B cell (primary cell): ENCODE measurements at regions not wholly inside any gene's neighbourhood (a gene's known extent, or its start where the extent isn't known, plus 50 kb on each side); places are given as distances from the start of the nearest gene placed in this dataset.

Experiments used
- ATAC-seq: fragments of 200-7000 bp; cut with Tn5 transposase; one replicate; pipeline ENCODE4 v1.10.0; 2021; ENCODE audit warnings: low read depth, mild to moderate bottlenecking, moderate number of reproducible peaks, moderate library complexity
- CTCF ChIA-PET: fragments of 350-600 bp; sonication (Branson Sonifier 250); formaldehyde crosslinking; loops from one replicate; lab custom pipeline; 2021; ENCODE audit warnings: antibody characterized with exemption, inconsistent platforms; lab: Charles Lee
- POLR2A ChIA-PET: fragments of 350-600 bp; sonication (Branson Sonifier 250); formaldehyde crosslinking; loops from one replicate; lab custom pipeline; 2021; ENCODE audit warnings: antibody characterized with exemption; lab: Charles Lee
- DNase-seq: peaks from one replicate; pipeline ENCODE4 v3.0.0; 2013
- H2AFZ ChIP-seq: 2 replicates; pipeline ENCODE4 v1.6.1; 2012; ENCODE audit warnings: mild to moderate bottlenecking, low read depth, low read length; ENCODE audit not compliant: insufficient read depth, poor library complexity, severe bottlenecking
- H3K27ac ChIP-seq, 2 donors: 1 replicate in 1 of 2; 2 replicates in 1 of 2; pipeline ENCODE4 v1.5.1; 2012 to 2013; ENCODE audit warnings: low read length in 2 of 2, mild to moderate bottlenecking in 2 of 2, moderate library complexity in 1 of 2
- H3K27me3 ChIP-seq, 4 experiments: fragments of 200-600 bp in 1 of 4; sonication (generic) in 1 of 4; replicated peaks in 1 of 4; 1 replicate in 2 of 4; 2 replicates in 2 of 4; pipeline versions ENCODE4 v1.6.1 to v1.7.0; 2013 to 2016; ENCODE audit warnings: low read length in 3 of 4, mild to moderate bottlenecking in 2 of 4, mixed read lengths in 1 of 4, moderate library complexity in 1 of 4; ENCODE audit not compliant: insufficient read depth in 4 of 4, control insufficient read depth in 3 of 4; ENCODE audit errors: control extremely low read depth in 1 of 4
- H3K36me3 ChIP-seq, 2 experiments: replicated peaks in 1 of 2; 1 replicate in 1 of 2; 2 replicates in 1 of 2; pipeline versions ENCODE4 v1.6.1 to v1.7.1; 2013; ENCODE audit warnings: low read length in 1 of 2; ENCODE audit not compliant: insufficient read depth in 2 of 2, control insufficient read depth in 1 of 2; ENCODE audit errors: control extremely low read depth in 1 of 2, extremely low read depth in 1 of 2
- H3K4me1 ChIP-seq, 2 donors: fragments of 200-600 bp in 1 of 2; sonication (generic) in 1 of 2; 1 replicate in 1 of 2; 2 replicates in 1 of 2; pipeline versions ENCODE4 v1.5.1 to v1.6.1; 2013 to 2017; ENCODE audit warnings: low read length in 2 of 2; ENCODE audit not compliant: control insufficient read depth in 2 of 2, insufficient read depth in 2 of 2
- H3K4me2 ChIP-seq: replicated peaks from 2 replicates; pipeline ENCODE3; 2012; ENCODE audit warnings: mild to moderate bottlenecking, low read depth, low read length; ENCODE audit not compliant: poor library complexity, severe bottlenecking
- H3K4me3 ChIP-seq, 5 experiments: fragments of 200-600 bp in 1 of 5; sonication (generic) in 1 of 5; 1 replicate in 3 of 5; 2 replicates in 2 of 5; pipeline versions ENCODE4 v1.5.1 to v1.7.0; 2011 to 2016; ENCODE audit warnings: low read length in 4 of 5, mild to moderate bottlenecking in 4 of 5, low read depth in 2 of 5, control low read depth in 1 of 5, moderate library complexity in 1 of 5; ENCODE audit not compliant: insufficient read depth in 1 of 5; ENCODE audit errors: control extremely low read depth in 1 of 5, extremely low read depth in 1 of 5
- H3K79me2 ChIP-seq: fragments of 200-600 bp; sonication (generic); one replicate; pipeline ENCODE4 v1.6.0; 2016; ENCODE audit warnings: low read length; ENCODE audit not compliant: control insufficient read depth, insufficient read depth
- H3K9ac ChIP-seq: fragments of 200-600 bp; sonication (generic); 2 replicates; pipeline ENCODE4 v1.6.1; 2017; ENCODE audit warnings: mild to moderate bottlenecking, low read length, moderate library complexity
- H3K9me3 ChIP-seq, 3 donors: one replicate each; pipeline versions ENCODE4 v1.6.1 to v1.7.1; 2013; ENCODE audit warnings: low read length in 2 of 3; ENCODE audit not compliant: control insufficient read depth in 2 of 3, insufficient read depth in 1 of 3; ENCODE audit errors: control extremely low read depth in 1 of 3
- H4K20me1 ChIP-seq: 2 replicates; pipeline ENCODE4 v1.6.0; 2012; ENCODE audit warnings: mild to moderate bottlenecking, low read length; ENCODE audit not compliant: insufficient read depth, control insufficient read depth, poor library complexity, severe bottlenecking
- H3K27ac Mint-ChIP-seq: one replicate; pipeline ENCODE4 v1.8.0; 2021; ENCODE audit warnings: mixed read lengths
- H3K27me3 Mint-ChIP-seq: one replicate; pipeline ENCODE4 v1.8.0; 2021; ENCODE audit warnings: mixed read lengths
- H3K4me1 Mint-ChIP-seq: one replicate; pipeline ENCODE4 v1.8.0; 2021; ENCODE audit warnings: mixed read lengths
- H3K4me3 Mint-ChIP-seq: one replicate; pipeline ENCODE4 v1.8.0; 2021; ENCODE audit warnings: mixed read lengths
- H3K9me3 Mint-ChIP-seq: one replicate; pipeline ENCODE4 v1.8.0; 2022; ENCODE audit warnings: mixed read lengths; ENCODE audit not compliant: insufficient read depth
- CTCF ChIP-seq: fragments of 200-600 bp; IDR thresholded peaks from one replicate; pipeline ENCODE4 v1.8.0; 2022; ENCODE audit warnings: antibody characterized with exemption, mild to moderate bottlenecking
- EZH2 ChIP-seq: IDR thresholded peaks from 2 replicates; pipeline ENCODE4 v1.6.1; 2012; ENCODE audit warnings: borderline replicate concordance, low read depth, mild to moderate bottlenecking, moderate library complexity, low read length; ENCODE audit not compliant: insufficient read depth, poor library complexity, severe bottlenecking
- WGBS: methylation state at CpG from one replicate; pipeline ENCODE4 v1.1.5; 2013; ENCODE audit warnings: missing lambda C conversion rate; ENCODE audit not compliant: insufficient coverage; 5-methylcytosine and 5-hydroxymethylcytosine counted together
- intact Hi-C: fragments of 100-400 bp; cut with micrococcal nuclease; formaldehyde crosslinking; loops from one replicate; pipeline ENCODE4 v1.10.0; 2022

- H4K20me1 ChIP-seq: no peaks in the 10 kb centered on the region
Observed at GRCh38 chr3:176697284-176697889, 499.9 kb downstream of the TBL1XR1 start.

GRCh38 chr3:176696816-176697215 is 500.5 kb downstream of the TBL1XR1 start:
- intact Hi-C loops: no loop called here
- no peak overlapping the region for H3K4me3 ChIP-seq
- no peaks in the 10 kb centered on the region for H3K4me1 ChIP-seq
- no peak overlapping the region for H2AFZ ChIP-seq
- no peaks in the 10 kb centered on the region for H3K27me3 Mint-ChIP-seq
- no peak overlapping the region for H3K9ac ChIP-seq
- no peak for TF ChIP-seq CTCF
- TF ChIP-seq EZH2: no peak
- H4K20me1 ChIP-seq: no peaks in the 10 kb centered on the region
- H3K27ac Mint-ChIP-seq: no peak overlapping the region
- 33% methylated on average over 1 of the region's 4 CpGs for WGBS
- ChIA-PET POLR2A (no interaction called here), CTCF (no interaction called here)
- peaks cover 0 to 3% (median 0%) of the 10 kb centered on the region in 3 donors for H3K9me3 ChIP-seq
- DNase-seq: no peak
- no peaks in the 10 kb centered on the region for H3K27me3 ChIP-seq
- H3K4me1 Mint-ChIP-seq: no peaks in the 10 kb centered on the region
- H3K4me2 ChIP-seq: no peak overlapping the region
- H3K36me3 ChIP-seq: no peaks in the 10 kb centered on the region
- no peaks in the 10 kb centered on the region for H3K79me2 ChIP-seq
- H3K9me3 Mint-ChIP-seq: peaks cover 3% of the 10 kb centered on the region
- H3K27ac ChIP-seq: no peak overlapping the region
- no peak for ATAC-seq
- H3K4me3 Mint-ChIP-seq: no peak overlapping the region

More at GRCh38 chr3:176697284-176697889, 499.9 kb downstream of the TBL1XR1 start:
- Mint-ChIP-seq H3K4me1 (no peaks in the 10 kb centered on the region), H3K9me3 (peaks cover under 1% of the 10 kb centered on the region), H3K27ac (no peak overlapping the region), H3K4me3 (no peak overlapping the region), H3K27me3 (no peaks in the 10 kb centered on the region)
- no peak for TF ChIP-seq CTCF
- no peak for TF ChIP-seq EZH2
- DNase-seq (no peak), ATAC-seq (no peak)
- Histone ChIP-seq H3K36me3 (no peaks in the 10 kb centered on the region), H2AFZ (no peak overlapping the region), H3K79me2 (no peaks in the 10 kb centered on the region), H3K27me3 (no peaks in the 10 kb centered on the region), H3K27ac (no peak overlapping the region), H3K4me3 (no peak overlapping the region), H3K4me1 (no peaks in the 10 kb centered on the region), H3K4me2 (no peak overlapping the region), H3K9me3 (peaks cover 0 to 3% (median 0%) of the 10 kb centered on the region in 3 donors), H3K9ac (no peak overlapping the region)
- intact Hi-C loops: no loop called here
- ChIA-PET CTCF (no interaction called here), POLR2A (no interaction called here)
- WGBS: 14% methylated on average over 8 of the region's 9 CpGs
